GM19238 (cell line): ENCODE measurements at regions not wholly inside any gene's neighbourhood (a gene's known extent, or its start where the extent isn't known, plus 50 kb on each side); places are given as distances from the start of the nearest gene placed in this dataset.
"Not testable (repeated sequence)": the region's sequence is repeated elsewhere in the genome, so short reads cannot be mapped to it uniquely, and the experiment has no call there.

Source experiments
- DNase-seq: peaks from one replicate; pipeline ENCODE4 v3.0.0; 2011; ENCODE audit warnings: low spot score; ENCODE audit not compliant: insufficient read length

DNA sequence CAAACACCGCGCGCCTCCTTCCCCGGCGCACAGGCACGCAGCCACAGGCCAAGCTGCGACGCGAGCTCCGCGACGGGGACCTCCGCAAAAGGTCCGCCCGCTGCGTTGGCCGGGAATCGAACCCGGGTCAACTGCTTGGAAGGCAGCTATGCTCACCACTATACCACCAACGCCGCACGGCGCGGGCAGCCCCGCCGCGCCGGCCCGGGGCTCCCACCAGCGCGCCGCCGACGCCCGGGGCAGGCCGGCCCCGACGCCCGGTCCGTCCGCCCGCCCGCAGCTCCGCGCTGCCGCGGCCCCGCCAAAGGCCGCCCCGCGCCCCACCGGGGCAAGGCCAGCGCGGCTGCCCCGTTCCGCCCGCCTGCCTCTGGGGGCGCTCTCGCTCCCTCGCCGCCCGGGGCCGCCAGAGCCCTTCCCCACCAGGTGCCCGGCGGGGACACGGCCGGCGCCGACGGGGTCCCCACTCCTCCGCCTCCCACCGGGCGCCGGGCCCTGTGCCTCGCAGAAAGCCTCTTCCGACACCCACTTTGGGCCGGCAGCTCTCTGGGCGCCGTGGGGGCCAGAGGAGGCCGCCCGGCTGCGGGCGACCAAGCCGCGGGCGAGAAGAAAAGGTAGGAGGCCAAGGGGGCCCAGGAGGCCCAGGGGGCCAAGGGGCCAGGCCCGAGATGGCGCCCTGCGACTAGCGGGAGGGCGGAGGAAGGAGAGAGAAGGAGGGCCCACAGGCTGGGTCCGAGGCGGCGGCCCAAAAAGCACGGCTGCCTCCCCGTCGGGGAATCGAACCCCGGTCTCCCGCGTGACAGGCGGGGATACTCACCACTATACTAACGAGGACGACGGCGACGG lies 50.2 kb upstream of the FCGR2A start:
- DNase-seq, result not testable (repeated sequence)

DNA sequence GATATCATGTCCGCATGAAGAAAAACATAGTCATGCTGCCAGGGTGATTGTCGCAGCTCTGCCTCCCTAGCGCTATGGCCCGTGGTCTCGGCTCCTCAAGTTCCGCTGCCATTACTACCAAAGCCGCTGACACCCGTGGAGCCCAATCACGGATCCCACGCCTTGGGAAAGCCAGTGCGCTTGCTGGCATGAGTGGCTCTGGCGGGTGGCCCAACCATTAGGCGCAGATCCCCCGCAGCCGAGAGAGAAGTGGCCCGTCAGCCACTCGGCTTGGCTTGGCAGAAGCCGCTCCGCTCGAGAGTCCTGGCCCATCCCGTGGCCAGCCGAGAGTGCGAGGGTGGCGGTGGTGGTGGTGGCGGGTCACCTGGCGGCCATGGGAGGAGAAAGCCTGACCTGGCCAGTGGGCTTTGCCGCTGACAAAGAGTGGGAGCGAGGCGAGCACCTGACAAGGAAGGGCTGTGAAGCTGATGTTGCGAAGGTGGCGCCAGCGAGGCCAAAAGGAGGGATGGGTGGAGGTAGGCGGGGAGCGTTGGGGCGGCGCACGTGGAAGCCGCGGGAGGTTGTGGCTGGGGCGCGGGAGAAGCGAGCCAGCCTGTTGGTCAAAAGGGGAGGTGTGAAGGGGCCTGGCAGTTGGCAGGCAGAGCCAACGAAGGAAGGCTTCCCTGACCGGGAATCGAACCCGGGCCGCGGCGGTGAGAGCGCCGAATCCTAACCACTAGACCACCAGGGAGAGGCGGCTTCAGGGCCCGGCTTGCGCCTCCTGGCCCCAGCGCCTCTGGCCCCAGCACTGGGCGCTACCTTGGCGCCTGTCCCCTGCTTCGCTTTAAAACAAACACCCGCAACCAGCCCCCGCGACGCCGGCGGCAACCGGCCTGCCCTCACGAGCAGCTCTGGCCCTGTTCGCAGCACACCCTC lies 51.0 kb upstream of the FCGR2A start:
- not testable (repeated sequence) for DNase-seq

DNA sequence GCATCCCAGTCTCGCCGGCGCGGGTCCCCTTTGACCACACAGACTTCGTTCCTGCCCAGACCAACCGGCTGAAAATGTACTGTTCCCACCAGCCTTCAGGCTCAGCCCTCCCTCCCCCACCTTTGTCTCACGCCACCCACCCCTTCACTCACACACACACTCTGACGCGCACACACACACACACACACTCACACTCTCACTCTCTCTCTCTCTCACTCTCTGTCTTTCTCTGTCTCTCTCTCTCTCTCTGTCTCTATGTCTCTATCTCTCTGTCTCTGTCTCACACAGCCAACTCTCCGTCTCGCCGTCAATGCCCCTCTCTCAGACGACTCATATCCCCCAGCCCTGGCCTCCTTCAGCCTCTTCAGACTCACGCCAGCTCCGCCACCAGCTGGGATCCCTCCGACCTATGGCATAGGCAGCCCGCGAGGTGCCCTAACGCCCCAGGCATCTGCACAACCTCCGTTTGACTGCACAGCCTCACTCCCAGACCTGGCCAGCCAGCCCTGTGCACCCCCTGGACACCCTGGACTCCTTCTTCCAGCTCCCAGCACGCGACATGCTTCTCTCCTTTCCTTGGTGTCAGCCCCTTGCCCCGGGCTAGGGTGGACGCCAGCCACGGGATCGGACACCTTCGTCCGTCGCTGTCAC lies 53.4 kb upstream of the FCGR2A start:
- DNase-seq, result not testable (repeated sequence)

DNA sequence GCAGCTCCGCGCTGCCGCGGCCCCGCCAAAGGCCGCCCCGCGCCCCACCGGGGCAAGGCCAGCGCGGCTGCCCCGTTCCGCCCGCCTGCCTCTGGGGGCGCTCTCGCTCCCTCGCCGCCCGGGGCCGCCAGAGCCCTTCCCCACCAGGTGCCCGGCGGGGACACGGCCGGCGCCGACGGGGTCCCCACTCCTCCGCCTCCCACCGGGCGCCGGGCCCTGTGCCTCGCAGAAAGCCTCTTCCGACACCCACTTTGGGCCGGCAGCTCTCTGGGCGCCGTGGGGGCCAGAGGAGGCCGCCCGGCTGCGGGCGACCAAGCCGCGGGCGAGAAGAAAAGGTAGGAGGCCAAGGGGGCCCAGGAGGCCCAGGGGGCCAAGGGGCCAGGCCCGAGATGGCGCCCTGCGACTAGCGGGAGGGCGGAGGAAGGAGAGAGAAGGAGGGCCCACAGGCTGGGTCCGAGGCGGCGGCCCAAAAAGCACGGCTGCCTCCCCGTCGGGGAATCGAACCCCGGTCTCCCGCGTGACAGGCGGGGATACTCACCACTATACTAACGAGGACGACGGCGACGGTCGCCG lies 57.4 kb upstream of the FCGR2A start:
- DNase-seq, result not testable (repeated sequence)

DNA sequence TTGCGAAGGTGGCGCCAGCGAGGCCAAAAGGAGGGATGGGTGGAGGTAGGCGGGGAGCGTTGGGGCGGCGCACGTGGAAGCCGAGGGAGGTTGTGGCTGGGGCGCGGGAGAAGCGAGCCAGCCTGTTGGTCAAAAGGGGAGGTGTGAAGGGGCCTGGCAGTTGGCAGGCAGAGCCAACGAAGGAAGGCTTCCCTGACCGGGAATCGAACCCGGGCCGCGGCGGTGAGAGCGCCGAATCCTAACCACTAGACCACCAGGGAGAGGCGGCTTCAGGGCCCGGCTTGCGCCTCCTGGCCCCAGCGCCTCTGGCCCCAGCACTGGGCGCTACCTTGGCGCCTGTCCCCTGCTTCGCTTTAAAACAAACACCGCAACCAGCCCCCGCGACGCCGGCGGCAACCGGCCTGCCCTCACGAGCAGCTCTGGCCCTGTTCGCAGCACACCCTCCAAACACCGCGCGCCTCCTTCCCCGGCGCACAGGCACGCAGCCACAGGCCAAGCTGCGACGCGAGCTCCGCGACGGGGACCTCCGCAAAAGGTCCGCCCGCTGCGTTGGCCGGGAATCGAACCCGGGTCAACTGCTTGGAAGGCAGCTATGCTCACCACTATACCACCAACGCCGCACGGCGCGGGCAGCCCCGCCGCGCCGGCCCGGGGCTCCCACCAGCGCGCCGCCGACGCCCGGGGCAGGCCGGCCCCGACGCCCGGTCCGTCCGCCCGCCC lies 58.1 kb upstream of the FCGR2A start:
- DNase-seq, result not testable (repeated sequence)

DNA sequence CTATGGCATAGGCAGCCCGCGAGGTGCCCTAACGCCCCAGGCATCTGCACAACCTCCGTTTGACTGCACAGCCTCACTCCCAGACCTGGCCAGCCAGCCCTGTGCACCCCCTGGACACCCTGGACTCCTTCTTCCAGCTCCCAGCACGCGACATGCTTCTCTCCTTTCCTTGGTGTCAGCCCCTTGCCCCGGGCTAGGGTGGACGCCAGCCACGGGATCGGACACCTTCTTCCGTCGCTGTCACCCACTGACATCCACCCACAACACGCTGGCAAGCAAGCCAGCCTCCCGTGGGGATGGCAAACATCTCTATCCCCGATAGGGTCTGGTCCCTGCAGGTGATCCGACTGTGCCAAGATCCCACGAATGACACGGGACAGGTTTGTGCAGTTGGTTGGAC lies 60.5 kb upstream of the FCGR2A start:
- DNase-seq, result not testable (repeated sequence)

DNA sequence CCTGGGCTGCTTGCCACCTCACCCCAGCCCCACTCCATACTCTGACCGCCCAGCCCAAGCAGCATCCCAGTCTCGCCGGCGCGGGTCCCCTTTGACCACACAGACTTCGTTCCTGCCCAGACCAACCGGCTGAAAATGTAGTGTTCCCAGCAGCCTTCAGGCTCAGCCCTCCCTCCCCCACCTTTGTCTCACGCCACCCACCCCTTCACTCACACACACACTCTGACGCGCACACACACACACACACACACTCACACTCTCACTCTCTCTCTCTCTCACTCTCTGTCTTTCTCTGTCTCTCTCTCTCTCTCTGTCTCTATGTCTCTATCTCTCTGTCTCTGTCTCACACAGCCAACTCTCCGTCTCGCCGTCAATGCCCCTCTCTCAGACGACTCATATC lies 61.0 kb upstream of the FCGR2A start:
- not testable (repeated sequence) for DNase-seq

DNA sequence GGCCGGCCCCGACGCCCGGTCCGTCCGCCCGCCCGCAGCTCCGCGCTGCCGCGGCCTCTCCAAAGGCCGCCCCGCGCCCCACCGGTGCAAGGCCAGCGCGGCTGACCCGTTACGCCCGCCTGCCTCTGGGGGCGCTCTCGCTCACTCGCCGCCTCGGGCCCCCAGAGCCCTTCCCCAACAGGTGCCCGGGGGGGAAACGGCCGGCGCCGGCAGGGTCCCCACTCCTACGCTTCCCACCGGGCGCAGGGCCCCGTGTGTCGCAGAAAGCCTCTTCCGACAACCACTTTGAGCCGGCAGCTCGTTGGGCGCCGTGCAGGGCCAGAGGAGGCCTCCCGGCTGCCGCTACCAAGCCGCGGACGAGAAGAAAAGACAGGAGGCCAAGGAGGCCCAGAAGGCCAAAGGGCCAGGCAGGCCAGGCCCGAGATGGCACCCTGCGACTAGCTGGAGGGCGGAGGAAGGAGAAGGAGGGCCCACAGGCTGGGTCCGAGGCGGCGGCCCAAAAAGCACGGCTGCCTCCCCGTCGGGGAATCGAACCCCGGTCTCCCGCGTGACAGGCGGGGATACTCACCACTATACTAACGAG lies 64.9 kb upstream of the FCGR2A start:
- DNase-seq, result peak; percentile 89

DNA sequence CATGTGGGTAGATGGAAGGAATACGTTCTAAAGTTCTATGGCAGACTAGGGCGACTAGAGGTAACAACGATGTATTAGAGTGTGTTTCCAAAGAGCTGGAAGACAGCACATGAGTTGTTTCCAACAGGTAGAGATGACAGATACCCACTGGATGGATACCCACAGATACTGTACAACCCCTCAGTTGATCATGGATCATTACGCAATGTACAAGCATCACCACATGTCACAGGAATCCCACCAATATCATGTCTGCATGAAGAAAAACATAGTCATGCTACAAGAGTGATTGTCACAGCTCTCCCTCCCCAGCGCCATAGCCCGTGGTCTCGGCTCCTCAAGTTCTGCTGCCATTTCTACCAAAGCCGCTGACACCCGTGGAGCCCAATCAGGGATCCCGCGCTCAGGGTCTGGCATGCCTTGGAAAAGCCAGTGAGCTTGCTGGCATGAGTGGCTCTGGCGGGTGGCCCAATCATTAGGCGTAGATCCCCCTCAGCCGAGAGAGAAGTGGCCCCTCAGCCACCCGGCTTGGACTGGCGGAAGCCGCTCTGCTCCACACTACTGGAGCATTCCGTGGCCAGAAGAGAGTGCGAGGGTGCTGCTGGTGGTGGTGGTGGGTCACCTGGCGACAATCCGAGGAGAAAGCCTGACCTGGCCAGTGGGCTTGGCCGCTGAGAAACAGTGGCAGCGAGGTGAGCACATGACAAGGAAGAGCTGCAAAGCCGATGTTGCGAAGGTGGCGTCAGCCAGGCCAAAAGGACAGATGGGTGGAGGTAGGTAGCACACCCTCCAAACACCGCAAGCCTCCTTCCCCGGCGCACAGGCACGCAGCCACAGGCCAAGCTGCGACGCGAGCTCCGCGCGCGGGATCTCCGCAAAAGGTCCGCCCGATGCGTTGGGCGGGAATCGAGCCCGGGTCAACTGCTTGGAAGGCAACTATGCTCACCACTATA lies 65.7 kb upstream of the FCGR2A start:
- DNase-seq, result no peak

DNA sequence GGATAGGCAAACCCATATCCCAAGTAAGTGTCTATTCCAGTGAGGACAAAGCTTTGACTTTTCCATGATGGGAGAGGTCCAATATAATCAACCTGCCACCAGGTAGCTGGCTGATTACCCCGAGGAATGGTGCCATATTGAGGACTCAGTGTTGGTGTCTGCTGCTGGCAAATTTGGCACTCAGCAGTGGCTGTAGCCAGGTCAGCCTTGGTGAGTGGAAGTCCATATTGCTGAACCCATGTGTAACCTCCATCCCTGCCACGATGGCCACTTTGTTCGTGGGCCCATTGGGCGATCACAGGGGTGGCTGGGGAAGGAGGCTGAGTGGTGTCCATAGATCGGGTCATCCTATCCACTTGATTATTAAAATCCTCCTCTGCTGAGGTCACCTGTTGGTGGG lies 65.5 kb upstream of the CFAP126 start:
- not testable (repeated sequence) for DNase-seq

DNA sequence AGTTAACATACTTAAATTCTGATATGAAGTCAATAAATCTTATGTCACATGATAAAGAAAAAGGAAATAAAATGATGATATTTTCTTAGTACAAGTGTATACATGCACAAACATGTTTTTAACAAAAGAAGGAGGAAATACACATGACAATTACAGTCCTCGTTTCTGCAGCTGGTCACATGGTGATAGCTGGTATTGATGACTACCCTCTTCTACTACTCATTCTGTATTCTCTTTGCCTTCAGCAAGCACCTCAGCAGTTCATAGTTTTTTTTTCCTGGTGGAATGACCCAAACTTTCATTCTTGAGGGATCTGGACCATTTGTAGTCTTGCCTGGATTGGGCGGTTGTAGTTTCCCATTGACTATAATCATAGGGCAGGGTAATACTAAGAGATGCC lies 64.4 kb upstream of the CFAP126 start:
- DNase-seq, result no peak

DNA sequence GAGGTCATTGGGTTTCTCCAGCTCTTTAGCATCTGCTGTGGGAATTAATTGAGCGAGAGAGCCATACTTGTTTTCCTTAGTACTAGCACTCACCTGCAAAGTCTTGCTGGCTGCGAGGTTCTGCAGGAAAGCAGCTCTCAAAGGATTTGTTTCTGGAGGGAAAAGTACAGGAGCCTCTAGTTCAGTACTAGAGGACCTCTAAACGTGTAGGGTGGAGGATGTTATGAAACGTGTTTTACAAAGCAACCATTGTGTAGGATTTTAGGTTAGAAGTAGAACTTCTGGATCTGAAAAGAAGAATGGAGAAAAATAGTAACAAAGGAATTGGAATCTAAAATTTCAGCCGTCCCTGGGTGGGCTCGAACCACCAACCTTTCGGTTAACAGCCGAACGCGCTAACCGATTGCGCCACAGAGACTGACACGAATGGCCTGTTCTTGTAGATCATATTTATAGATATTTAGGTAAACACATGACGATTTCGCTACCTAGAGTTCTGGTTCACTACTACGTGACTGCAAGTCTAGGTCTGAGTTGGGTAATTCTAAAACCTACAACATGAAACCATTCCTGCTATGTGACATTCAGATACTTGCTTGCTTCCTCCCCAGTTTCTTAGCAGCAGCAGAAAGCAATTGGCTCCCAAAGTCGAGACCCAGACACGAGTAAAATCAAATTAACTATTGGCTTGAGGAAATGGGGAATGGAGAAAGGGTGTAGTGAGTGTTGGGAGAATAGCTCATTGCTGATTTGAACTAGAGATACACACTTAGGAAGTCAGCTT lies 60.2 kb upstream of the CFAP126 start:
- DNase-seq, result no peak

DNA sequence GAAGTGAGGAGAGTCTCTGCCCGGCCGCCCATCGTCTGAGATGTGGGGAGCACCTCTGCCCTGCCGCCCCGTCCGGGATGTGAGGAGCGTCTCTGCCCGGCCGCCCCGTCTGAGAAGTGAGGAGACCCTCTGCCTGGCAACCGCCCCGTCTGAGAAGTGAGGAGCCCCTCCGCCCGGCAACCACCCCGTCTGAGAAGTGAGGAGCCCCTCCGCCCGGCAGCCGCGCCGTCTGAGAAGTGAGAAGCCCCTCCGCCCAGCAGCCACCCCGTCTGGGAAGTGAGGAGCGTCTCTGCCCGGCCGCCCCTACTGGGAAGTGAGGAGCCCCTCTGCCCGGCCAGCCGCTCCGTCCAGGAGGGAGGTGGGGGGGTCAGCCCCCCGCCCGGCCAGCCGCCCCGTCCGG lies 55.2 kb upstream of the CFAP126 start:
- not testable (repeated sequence) for DNase-seq

DNA sequence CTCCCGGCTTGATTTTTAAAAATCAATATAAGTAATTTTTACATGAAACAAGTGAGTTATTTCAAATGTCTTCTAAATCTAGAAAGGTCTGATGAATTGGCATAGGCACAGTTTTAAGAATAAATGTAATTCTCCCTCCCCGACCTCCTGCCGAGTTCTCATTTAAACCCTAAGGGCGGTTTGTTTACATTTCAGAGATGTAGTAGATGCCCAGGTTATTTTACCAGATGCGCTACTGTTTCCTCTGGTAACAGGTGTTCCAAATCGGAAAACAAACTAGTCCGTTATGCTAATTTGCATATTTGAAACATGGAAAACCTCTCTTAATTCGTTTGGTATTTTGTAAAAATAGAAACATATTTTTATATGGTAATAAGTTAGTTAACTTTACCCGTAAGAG lies 53.8 kb upstream of the CFAP126 start:
- no peak for DNase-seq

DNA sequence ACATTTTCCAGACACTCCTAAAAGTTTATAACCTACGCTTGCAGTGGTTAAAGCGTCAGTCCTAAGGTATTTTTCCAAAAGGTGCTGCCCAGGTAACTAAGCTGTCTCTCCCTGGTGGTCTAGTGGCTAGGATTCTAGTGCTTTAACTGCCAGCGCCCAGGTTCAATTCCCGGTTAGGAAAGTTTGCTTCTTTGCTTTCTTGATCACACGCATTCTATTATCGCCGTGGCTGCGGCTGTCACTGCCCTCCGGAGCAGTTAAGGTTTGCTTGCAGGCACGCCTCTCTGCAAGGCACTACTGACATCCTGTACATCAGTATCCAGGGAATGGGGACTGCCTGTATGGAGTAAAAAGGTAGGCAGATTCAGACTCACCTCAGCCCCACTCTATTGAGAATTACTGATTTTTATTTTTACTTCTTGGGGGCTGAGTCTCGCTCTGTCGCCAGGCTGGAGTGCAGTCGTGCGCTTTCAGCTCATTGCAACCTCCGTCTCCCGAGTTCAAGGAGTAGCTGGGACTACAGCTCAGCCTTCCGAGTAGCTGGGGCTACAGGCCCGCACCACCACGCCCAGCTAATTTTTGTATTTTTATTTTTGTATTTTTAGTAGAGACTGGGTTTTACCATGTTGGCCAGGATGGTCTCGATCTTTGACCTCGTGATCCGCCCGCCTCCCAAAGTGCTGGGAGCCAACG lies 53.2 kb upstream of the CFAP126 start:
- DNase-seq, result no peak

DNA sequence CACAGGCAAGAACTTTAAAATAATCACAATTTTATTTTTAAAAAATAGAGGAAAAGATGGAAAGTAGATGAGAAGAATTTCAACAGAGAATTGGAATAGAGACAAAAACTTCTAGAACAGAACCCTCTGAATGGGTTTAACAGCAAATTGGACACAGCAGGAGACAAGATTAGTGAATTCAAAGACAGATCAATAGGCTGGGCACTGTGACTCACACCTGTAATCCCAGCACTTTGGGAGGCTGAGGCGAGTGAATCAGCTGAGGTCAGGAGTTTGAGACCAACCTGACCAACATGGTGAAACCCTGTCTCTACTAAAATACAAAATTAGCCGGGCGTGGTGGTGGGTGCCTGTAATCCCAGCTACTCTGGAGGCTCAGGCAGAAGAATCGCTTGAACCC lies 49.9 kb upstream of the CFAP126 start:
- DNase-seq, result not testable (repeated sequence)
